NAMALWA (cell line): ENCODE measurements at regions not wholly inside any gene's neighbourhood (a gene's known extent, or its start where the extent isn't known, plus 50 kb on each side); places are given as distances from the start of the nearest gene placed in this dataset.

Experiments used
- DNase-seq: peaks from one replicate; pipeline ENCODE4 v3.0.0-alpha.2; 2015; ENCODE audit warnings: low spot score

DNA sequence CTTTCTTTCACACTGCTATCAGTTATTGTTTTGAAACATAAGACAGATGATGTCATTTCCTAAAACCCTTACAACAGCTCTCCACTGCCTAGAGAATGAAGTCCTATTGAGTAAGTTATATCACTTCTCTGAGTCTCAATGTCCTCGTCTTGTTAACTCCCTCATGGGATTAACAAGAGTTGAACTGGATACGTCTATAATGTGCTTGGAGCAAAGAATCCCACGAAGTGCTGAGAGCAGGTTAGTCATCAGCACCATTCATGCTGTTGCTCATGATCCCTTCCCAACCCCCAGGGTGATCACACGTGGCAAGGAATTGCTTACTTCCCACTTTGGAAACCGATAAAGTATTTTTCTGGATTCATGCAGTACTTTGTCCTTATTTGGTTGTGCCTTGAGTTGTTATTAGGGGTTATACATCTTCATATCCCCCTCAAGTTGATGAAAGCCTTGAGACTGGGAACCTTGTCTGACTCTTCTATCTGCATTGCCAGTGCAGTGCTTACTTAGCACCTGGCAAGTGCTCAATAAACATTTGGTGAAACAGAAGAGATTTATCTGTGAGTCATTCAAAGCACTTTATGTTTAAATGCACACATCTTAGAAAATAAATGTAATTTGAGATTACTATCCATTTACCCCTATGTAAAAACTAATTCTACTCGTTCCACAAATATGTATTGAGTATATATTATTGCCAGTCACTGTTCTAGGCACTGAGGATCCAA is 487.5 kb downstream of the EPM2A start:
- DNase-seq = no peak

- no peak for DNase-seq
These were observed 484.9 kb downstream of the EPM2A start for GRCh38 chr6:145250436-145250835.

DNA sequence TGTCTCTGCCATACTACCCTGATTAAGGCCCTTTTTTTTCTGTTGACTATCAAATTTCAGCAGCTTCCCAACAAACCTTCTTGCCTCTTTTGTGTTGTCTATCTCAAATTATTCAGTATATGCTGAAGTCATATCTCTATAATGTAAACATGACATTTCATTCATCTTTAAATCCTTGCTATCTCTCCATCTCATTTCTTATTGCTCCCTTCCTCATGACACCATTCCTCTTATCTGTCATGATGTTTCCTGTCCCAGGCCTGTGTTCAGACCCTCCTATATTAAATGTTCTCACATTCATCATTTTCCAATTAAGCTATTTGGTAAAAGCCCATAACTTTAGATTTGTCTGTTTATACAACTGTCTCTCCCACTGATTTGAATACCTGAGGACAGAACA is 482.6 kb downstream of the EPM2A start:
- DNase-seq = no peak

DNA sequence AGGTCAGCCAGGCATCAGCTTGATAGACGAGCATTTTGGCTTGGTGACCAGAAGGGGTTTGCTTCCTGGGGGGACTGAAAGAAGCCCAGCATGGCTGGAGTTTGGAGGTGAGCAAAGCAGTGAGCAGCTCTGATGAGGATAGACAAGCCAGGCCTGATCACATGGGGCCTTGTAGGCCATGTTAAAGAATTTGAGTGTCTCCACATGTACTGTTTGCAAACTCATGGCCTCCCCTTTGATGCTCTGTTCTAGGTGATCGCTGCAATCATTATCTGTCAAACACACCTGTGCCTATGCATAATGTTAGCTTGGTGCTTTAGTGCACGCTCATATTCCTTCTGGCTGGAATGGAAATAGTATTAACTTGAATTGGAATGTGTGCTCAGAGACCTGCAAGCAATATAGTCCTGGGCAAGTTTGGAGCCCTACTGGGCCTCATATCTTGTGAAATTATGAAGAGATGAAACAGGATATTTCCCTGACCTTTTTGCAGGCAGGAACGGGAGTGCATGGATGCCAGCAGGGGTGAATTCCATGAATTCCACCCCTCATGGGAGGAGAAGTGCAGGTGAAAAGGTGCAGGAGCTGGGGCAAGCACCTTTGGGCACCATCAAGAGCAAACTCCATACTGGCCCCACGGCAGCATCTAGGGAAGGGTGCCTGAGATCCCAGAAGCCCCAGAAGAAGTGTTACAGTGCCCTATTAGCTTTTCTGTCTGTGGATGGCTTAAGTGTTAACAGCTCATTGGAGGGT is 480.5 kb downstream of the EPM2A start:
- DNase-seq = no peak

DNA sequence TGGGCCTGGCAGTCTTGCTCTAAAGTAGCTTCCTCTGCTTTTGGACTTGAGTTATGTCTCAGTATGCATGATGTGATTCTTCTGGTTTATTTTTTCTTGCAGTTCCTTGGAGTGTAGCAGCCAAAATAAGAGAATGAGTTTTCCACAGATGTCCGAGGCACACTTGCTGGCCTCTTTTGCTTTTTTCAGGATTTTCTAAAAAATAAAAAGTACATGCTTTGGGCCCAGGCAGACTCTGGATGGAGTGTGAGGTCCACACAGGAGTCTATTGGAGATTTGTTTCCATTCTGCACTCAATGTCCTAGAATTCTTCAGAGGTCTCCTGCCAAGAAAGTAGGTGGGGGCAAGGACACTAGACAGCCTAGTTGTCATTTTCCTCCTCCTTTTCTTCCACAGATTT is 477.6 kb downstream of the EPM2A start:
- no peak for DNase-seq

GRCh38 chr6:145258122-145258521 is 477.2 kb downstream of the EPM2A start:
- no peak for DNase-seq

- DNase-seq = no peak
These were observed 474.7 kb downstream of the EPM2A start for GRCh38 chr6:145260484-145261175.

- DNase-seq = no peak
These were observed 473.6 kb downstream of the EPM2A start for GRCh38 chr6:145261758-145262157.

DNA sequence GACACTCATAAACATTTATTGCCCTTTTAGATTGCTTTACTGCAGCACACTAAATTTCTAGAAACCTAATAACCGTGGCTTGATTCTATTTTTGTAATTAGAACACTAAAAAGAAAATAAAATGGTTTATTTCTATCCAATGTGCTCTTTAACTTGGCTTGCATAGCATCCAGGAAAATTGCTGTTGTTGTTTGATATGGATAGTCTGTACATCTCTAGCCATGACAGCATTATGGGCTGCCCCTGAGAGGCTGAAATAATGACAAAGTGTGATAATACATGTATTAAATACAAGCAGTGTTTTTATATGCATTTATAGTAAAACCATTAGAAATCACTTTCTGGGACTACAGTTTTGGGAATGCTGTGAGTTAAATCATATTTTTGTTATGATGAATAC is 472.5 kb downstream of the EPM2A start:
- DNase-seq = no peak

DNA sequence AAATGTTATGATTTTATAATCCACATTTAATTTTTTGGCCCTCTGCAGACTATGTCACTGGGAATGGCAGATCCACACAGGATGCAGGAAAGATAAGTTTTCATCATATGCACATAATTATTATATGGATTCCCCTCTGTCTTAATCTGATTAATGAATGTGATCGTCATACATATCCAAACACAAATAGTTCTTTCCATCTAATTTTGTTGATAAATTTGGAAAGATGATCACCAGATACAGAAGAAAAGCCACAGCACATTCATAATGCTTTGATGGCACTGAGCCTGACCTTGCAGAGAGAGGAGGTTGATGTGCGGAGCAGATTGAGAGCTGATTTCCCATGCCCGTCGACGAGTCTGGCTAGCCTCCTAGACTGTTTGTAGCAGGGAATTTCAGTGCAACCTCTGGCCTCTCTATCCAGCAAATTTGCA is 471.5 kb downstream of the EPM2A start:
- DNase-seq = no peak

DNA sequence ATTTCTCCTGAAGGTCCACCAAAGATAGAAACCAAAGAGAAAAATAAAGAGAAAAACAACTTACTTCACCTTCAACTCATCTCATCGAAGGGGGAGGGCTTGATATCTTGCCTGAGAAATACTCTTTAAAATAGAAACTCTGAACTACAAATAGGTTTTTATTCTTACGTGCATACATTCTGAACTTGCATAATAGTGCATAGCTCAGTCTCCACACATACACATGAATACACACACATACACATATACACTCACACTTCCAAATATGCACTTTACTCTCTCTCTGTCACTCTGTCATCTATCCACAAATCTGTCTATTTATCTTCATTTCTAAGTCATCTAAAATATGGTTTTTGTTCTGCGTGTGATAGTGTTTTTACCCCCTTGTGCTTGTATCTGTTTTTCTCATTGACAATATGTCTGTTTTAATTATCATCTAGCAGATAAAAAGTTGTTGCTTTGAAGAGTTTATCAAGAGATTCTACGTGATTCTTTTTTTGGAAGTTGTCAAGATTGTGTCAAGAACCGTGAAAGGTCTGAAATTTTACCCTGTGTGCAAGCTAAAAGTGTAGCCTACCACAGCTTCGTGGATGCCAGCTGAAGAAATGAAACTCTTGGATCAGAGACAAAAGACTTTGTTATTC is 468.8 kb downstream of the EPM2A start:
- DNase-seq = no peak

- DNase-seq = no peak
These were observed 468.0 kb downstream of the EPM2A start for GRCh38 chr6:145267076-145267867.

DNA sequence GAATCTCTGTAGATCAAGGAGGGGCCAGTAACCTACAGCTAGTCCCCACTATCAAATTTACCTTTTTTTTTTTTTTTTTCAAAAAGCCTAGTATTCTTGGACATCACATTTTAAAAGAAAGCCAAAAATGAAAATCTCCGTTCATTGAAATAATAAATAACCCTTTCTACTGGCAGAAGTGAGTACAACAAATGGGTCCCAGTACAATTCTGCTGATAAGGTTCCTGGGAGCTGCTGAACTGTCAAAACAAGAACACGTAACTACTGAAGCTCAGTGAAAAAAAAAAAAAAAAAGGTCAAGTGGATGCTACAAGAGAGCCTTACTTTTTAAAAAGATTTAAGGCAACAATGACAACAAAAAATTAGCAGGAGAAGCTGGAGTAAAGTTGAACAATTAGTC is 464.9 kb downstream of the EPM2A start:
- no peak for DNase-seq

GRCh38 chr6:145271040-145271439 is 464.3 kb downstream of the EPM2A start:
- DNase-seq = no peak

DNA sequence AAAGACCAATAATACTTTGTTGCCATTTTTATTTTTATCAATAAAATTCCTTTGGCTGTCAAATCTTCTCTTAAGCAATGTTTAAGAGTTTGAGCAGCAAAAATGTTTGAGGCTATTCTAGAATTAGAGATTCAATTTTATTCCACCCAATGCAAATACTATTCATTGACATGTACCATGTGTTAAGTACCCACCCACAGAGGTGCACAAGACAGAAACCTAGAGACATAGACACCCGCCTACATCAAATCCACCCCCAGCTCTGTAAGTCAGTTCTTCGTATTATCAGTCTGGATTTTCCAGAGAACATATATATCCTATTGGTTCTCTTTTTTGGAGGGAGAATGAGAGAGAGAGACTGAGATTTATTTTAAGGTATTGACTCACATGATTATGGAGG is 463.7 kb downstream of the EPM2A start:
- DNase-seq = no peak

- no peak for DNase-seq
These were observed 463.1 kb downstream of the EPM2A start for GRCh38 chr6:145272246-145272645.

- no peak for DNase-seq
These were observed 462.2 kb downstream of the EPM2A start for GRCh38 chr6:145273136-145273535.

GRCh38 chr6:145274083-145274482 is 461.2 kb downstream of the EPM2A start:
- DNase-seq = no peak

DNA sequence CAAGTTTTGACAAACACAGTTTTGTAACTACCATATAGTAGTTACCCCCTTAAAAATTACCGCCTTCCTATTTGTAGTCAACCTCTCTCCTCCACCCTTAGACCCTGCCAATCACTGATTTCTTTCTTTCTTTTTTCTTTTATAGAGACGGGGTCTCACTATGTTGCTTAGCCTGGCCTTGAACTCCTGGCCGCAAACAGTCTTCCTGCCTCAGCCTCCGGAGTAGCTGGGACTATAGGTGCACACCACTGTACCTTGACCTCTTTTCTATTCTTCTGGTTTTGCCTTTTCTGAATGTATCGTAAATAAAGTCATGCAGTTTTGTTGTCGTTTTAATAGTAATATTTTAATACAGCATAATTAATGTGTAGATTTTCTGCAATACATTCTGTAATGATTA is 460.3 kb downstream of the EPM2A start:
- DNase-seq = no peak

DNA sequence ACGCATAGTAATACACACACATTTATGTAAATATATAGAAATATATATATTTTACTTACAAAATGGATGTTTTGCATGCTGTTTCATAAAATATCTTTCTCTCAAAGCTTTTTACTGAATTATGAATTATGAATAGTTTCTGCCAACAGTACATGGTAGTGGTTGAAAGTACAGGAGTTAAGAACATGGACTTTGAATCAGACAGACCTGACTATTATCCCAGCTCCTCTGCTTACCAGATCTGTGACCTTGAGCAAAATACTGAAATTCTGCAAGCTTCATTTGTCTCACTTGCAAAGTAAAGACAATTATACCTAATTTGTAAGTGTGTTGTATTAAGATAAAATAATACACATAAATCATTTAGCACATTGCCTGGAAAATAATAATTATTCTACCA is 459.5 kb downstream of the EPM2A start:
- DNase-seq = no peak

- no peak for DNase-seq
These were observed 458.6 kb downstream of the EPM2A start for GRCh38 chr6:145276756-145277155.
